ENCODE measurements at regions not wholly inside any gene's neighbourhood (a gene's known extent, or its start where the extent isn't known, plus 50 kb on each side); places are given as distances from the start of the nearest gene placed in this dataset.

- Histone ChIP-seq H3K36me3 (ENCODE audit: control insufficient read depth in 1 of 2, insufficient read depth in 2 of 2, low read length in 1 of 2) (no peaks in the 10 kb centered on the region), H3K27ac (ENCODE audit: low read depth in 1 of 2, low read length in 2 of 2) (no peak overlapping the region), H3K9me3 (ENCODE audit: control insufficient read depth, low read length) (peaks cover 4% of the 10 kb centered on the region), H3K27me3 (ENCODE audit: control insufficient read depth in 1 of 2, insufficient read depth in 2 of 2, low read length in 1 of 2) (no peaks in the 10 kb centered on the region), H3K4me3 (ENCODE audit: low read length in 2 of 2) (no peak overlapping the region), H3K4me1 (ENCODE audit: control insufficient read depth in 1 of 2, insufficient read depth in 2 of 2, low read length in 2 of 2) (no peaks in the 10 kb centered on the region)
- intact Hi-C loops (cut with DNase I) = no loop called here
- no peak for DNase-seq
- 85 to 88% methylated on average over 9 of the region's 9 CpGs for WGBS, 2 donors
- ATAC-seq (ENCODE audit: low FRiP score) = no peak
These were observed 166.3 kb upstream of the EEF1E1 start for GRCh38 chr6:8268606-8269005.

GRCh38 chr6:8268156-8268555 lies 165.8 kb upstream of the EEF1E1 start:
- Histone ChIP-seq H3K9me3 (ENCODE audit: control insufficient read depth, low read length) (peaks cover 4% of the 10 kb centered on the region), H3K27me3 (ENCODE audit: control insufficient read depth in 1 of 2, insufficient read depth in 2 of 2, low read length in 1 of 2) (no peaks in the 10 kb centered on the region), H3K27ac (ENCODE audit: low read depth in 1 of 2, low read length in 2 of 2) (no peak overlapping the region), H3K36me3 (ENCODE audit: control insufficient read depth in 1 of 2, insufficient read depth in 2 of 2, low read length in 1 of 2) (no peaks in the 10 kb centered on the region), H3K4me1 (ENCODE audit: control insufficient read depth in 1 of 2, insufficient read depth in 2 of 2, low read length in 2 of 2) (no peaks in the 10 kb centered on the region), H3K4me3 (ENCODE audit: low read length in 2 of 2) (no peak overlapping the region)
- ATAC-seq (ENCODE audit: low FRiP score) (no peak), DNase-seq (no peak)
- intact Hi-C loops (cut with DNase I) = no loop called here
- 33 to 40% methylated on average over 1 of the region's 1 CpG for WGBS, 2 donors

DNA sequence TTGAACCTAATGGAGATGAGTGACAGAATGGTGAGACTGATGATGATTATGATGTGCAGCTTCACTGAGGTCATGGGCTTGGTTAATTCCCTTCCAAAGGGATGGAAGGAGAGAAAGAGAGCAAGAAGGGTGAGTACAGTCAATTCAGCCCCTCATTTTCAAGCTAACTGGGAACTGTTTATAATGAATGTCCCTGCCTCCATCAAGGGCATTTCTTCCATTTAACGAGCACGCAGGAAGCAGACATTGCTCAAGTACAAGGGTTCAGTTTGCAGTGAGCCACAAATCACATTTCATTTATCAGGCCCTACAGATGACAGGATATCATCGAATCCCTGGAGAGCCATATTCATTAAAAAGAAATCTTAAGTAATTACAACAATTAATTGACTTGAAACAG lies 158.3 kb upstream of the EEF1E1 start:
- no peaks in the 10 kb centered on the region for H3K36me3 ChIP-seq (ENCODE audit: control insufficient read depth in 1 of 2, insufficient read depth in 2 of 2, low read length in 1 of 2)
- no peaks in the 10 kb centered on the region for H3K27me3 ChIP-seq (ENCODE audit: control insufficient read depth in 1 of 2, insufficient read depth in 2 of 2, low read length in 1 of 2)
- H3K9me3 ChIP-seq (ENCODE audit: control insufficient read depth, low read length) = no peaks in the 10 kb centered on the region
- intact Hi-C loops (cut with DNase I) = no loop called here
- DNase-seq (no peak), ATAC-seq (ENCODE audit: low FRiP score) (no peak)
- WGBS, 2 donors = 74 to 85% methylated on average over 3 of the region's 3 CpGs
- H3K4me1 ChIP-seq (ENCODE audit: control insufficient read depth in 1 of 2, insufficient read depth in 2 of 2, low read length in 2 of 2) = no peaks in the 10 kb centered on the region
- no peak overlapping the region for H3K27ac ChIP-seq (ENCODE audit: low read depth in 1 of 2, low read length in 2 of 2)
- no peak overlapping the region for H3K4me3 ChIP-seq (ENCODE audit: low read length in 2 of 2)

DNA sequence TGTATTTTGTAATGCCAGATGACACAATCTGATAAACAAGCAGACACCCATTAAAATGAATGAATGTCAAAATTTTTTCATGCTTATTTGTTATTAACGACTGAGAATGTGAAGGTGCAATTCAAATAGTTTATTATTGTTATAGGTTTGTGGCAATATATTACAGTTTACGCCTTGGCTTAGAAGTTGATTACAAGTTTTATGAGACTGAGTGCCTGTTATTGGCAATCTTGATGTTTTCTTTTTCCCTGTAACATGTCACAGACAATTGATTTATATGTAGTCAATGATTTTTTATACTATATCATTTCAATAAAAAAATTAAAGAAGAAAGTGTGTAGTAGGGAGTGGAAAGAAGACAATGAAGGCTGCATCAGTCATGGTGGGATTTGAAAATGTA lies 144.1 kb upstream of the EEF1E1 start:
- no peaks in the 10 kb centered on the region for H3K27me3 ChIP-seq (ENCODE audit: control insufficient read depth in 1 of 2, insufficient read depth in 2 of 2, low read length in 1 of 2)
- DNase-seq (no peak), ATAC-seq (ENCODE audit: low FRiP score) (no peak)
- H3K36me3 ChIP-seq (ENCODE audit: control insufficient read depth in 1 of 2, insufficient read depth in 2 of 2, low read length in 1 of 2) = no peaks in the 10 kb centered on the region
- H3K9me3 ChIP-seq (ENCODE audit: control insufficient read depth, low read length) = no peaks in the 10 kb centered on the region
- no peaks in the 10 kb centered on the region for H3K4me1 ChIP-seq (ENCODE audit: control insufficient read depth in 1 of 2, insufficient read depth in 2 of 2, low read length in 2 of 2)
- intact Hi-C loops (cut with DNase I) = no loop called here
- H3K4me3 ChIP-seq (ENCODE audit: low read length in 2 of 2) = no peak overlapping the region
- H3K27ac ChIP-seq (ENCODE audit: low read depth in 1 of 2, low read length in 2 of 2) = no peak overlapping the region
- 64% methylated on average over 2 of the region's 2 CpGs for WGBS, 2 donors

DNA sequence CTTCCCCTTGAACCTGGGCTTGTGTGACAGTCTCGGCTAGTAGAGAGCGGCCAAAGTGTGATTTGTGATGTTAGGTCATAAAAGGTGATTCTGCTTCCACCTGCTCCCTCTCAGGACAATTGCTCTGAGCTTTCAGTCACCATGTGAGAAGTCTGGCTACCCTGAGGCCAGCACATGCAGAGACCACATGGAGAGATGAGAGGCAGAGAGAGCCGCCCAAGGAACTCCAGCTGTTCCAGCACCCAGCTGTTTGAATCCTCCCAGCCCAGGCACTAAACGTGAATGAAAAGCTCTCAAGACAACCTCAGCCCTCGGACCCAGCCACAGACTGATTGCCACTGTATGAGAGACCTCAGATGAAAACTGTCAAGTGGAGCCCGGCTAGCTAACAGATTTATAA lies 143.4 kb upstream of the EEF1E1 start:
- H3K27me3 ChIP-seq (ENCODE audit: control insufficient read depth in 1 of 2, insufficient read depth in 2 of 2, low read length in 1 of 2) = no peaks in the 10 kb centered on the region
- WGBS, 2 donors = 17 to 22% methylated on average over 6 of the region's 6 CpGs

GRCh38 chr6:8243475-8243874 lies 141.1 kb upstream of the EEF1E1 start:
- no peak for ATAC-seq (ENCODE audit: low FRiP score)
- no peaks in the 10 kb centered on the region for H3K36me3 ChIP-seq (ENCODE audit: control insufficient read depth in 1 of 2, insufficient read depth in 2 of 2, low read length in 1 of 2)

More for the DNA sequence above, 143.4 kb upstream of the EEF1E1 start:
- intact Hi-C loops (cut with DNase I) = no loop called here
- H3K36me3 ChIP-seq (ENCODE audit: control insufficient read depth in 1 of 2, insufficient read depth in 2 of 2, low read length in 1 of 2) = no peaks in the 10 kb centered on the region
- H3K4me1 ChIP-seq (ENCODE audit: control insufficient read depth in 1 of 2, insufficient read depth in 2 of 2, low read length in 2 of 2) = no peaks in the 10 kb centered on the region
- H3K4me3 ChIP-seq (ENCODE audit: low read length in 2 of 2) = no peak overlapping the region
- no peak overlapping the region for H3K27ac ChIP-seq (ENCODE audit: low read depth in 1 of 2, low read length in 2 of 2)
- no peak for DNase-seq
- ATAC-seq (ENCODE audit: low FRiP score) = no peak
- H3K9me3 ChIP-seq (ENCODE audit: control insufficient read depth, low read length) = no peaks in the 10 kb centered on the region

GRCh38 chr6:8242885-8243284 lies 140.5 kb upstream of the EEF1E1 start:
- no peaks in the 10 kb centered on the region for H3K9me3 ChIP-seq (ENCODE audit: control insufficient read depth, low read length)
- intact Hi-C loops (cut with DNase I) = no loop called here
- H3K4me1 ChIP-seq (ENCODE audit: control insufficient read depth in 1 of 2, insufficient read depth in 2 of 2, low read length in 2 of 2) = no peaks in the 10 kb centered on the region
- no peak for ATAC-seq (ENCODE audit: low FRiP score)
- no peak overlapping the region for H3K4me3 ChIP-seq (ENCODE audit: low read length in 2 of 2)
- peaks cover 0 to 1% of the 10 kb centered on the region in 2 donors for H3K27me3 ChIP-seq (ENCODE audit: control insufficient read depth in 1 of 2, insufficient read depth in 2 of 2, low read length in 1 of 2)
- no peak for DNase-seq
- no peak overlapping the region for H3K27ac ChIP-seq (ENCODE audit: low read depth in 1 of 2, low read length in 2 of 2)
- no peaks in the 10 kb centered on the region for H3K36me3 ChIP-seq (ENCODE audit: control insufficient read depth in 1 of 2, insufficient read depth in 2 of 2, low read length in 1 of 2)
- 75 to 82% methylated on average over 3 of the region's 3 CpGs for WGBS, 2 donors

More at GRCh38 chr6:8243475-8243874, 141.1 kb upstream of the EEF1E1 start:
- intact Hi-C loops (cut with DNase I) = no loop called here
- 27 to 28% methylated on average over 3 of the region's 3 CpGs for WGBS, 2 donors
- no peak overlapping the region for H3K4me3 ChIP-seq (ENCODE audit: low read length in 2 of 2)
- no peaks in the 10 kb centered on the region for H3K9me3 ChIP-seq (ENCODE audit: control insufficient read depth, low read length)
- no peak for DNase-seq
- H3K27ac ChIP-seq (ENCODE audit: low read depth in 1 of 2, low read length in 2 of 2) = no peak overlapping the region
- peaks cover 0 to 1% of the 10 kb centered on the region in 2 donors for H3K27me3 ChIP-seq (ENCODE audit: control insufficient read depth in 1 of 2, insufficient read depth in 2 of 2, low read length in 1 of 2)
- no peaks in the 10 kb centered on the region for H3K4me1 ChIP-seq (ENCODE audit: control insufficient read depth in 1 of 2, insufficient read depth in 2 of 2, low read length in 2 of 2)

DNA sequence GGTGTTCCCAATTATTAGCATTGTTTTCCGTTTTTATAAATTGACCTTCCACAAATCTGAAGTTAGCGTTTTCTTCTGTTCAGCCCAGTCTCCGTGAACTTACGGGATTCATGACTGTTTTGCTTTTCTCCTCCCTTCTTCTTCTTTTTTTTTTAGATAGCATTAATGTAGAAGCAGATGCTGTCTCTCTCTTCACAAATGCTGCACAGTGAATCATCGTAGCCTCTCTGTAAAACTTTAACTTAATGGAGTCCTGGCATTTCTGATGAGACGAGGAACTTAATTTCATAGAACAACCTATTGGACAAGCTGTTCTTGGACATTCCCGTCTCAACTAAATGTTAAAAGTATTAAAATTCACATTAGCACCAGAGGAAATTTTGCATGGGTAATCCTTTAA lies 138.0 kb upstream of the EEF1E1 start:
- Histone ChIP-seq H3K27ac (ENCODE audit: low read depth in 1 of 2, low read length in 2 of 2) (no peak overlapping the region), H3K4me3 (ENCODE audit: low read length in 2 of 2) (no peak overlapping the region), H3K36me3 (ENCODE audit: control insufficient read depth in 1 of 2, insufficient read depth in 2 of 2, low read length in 1 of 2) (no peaks in the 10 kb centered on the region), H3K4me1 (ENCODE audit: control insufficient read depth in 1 of 2, insufficient read depth in 2 of 2, low read length in 2 of 2) (no peaks in the 10 kb centered on the region), H3K9me3 (ENCODE audit: control insufficient read depth, low read length) (no peaks in the 10 kb centered on the region), H3K27me3 (ENCODE audit: control insufficient read depth in 1 of 2, insufficient read depth in 2 of 2, low read length in 1 of 2) (peaks cover 0 to 1% of the 10 kb centered on the region in 2 donors)
- 78 to 80% methylated on average over 7 of the region's 7 CpGs for WGBS, 2 donors
- no peak for ATAC-seq (ENCODE audit: low FRiP score)
- intact Hi-C loops (cut with DNase I) = no loop called here
- DNase-seq = no peak

- no peak overlapping the region for H3K4me3 ChIP-seq (ENCODE audit: low read length in 2 of 2)
- no peak for DNase-seq
- H3K4me1 ChIP-seq (ENCODE audit: control insufficient read depth in 1 of 2, insufficient read depth in 2 of 2, low read length in 2 of 2) = no peaks in the 10 kb centered on the region
- ATAC-seq (ENCODE audit: low FRiP score) = no peak
- WGBS, 2 donors = 33 to 42% methylated on average over 10 of the region's 10 CpGs
- peaks cover 0 to 1% of the 10 kb centered on the region in 2 donors for H3K27me3 ChIP-seq (ENCODE audit: control insufficient read depth in 1 of 2, insufficient read depth in 2 of 2, low read length in 1 of 2)
- H3K36me3 ChIP-seq (ENCODE audit: control insufficient read depth in 1 of 2, insufficient read depth in 2 of 2, low read length in 1 of 2) = no peaks in the 10 kb centered on the region
- no peaks in the 10 kb centered on the region for H3K9me3 ChIP-seq (ENCODE audit: control insufficient read depth, low read length)
- H3K27ac ChIP-seq (ENCODE audit: low read depth in 1 of 2, low read length in 2 of 2) = no peak overlapping the region
- intact Hi-C loops (cut with DNase I) = no loop called here
These were observed 136.7 kb upstream of the EEF1E1 start for GRCh38 chr6:8238773-8239683.
